ENCODE measurements at regions not wholly inside any gene's neighbourhood (a gene's known extent, or its start where the extent isn't known, plus 50 kb on each side); places are given as distances from the start of the nearest gene placed in this dataset.

- TF ChIP-seq ZBTB33 (IDR thresholded peaks at IDR 0.05; ENCODE audit: borderline replicate concordance, low read depth), result no peak
- peak; percentile 29 for TF ChIP-seq CHD2 (IDR thresholded peaks at IDR 0.05; ENCODE audit: low read length, partially characterized antibody)
- peak; percentile 73 for TF ChIP-seq RCOR1 (IDR thresholded peaks at IDR 0.05; ENCODE audit: low read length)
- TF ChIP-seq USF1 (IDR thresholded peaks at IDR 0.05; ENCODE audit: borderline replicate concordance, low read depth), result no peak
- TF ChIP-seq TCF12 (IDR thresholded peaks at IDR 0.05), result no peak
- TF ChIP-seq EP300 (IDR thresholded peaks at IDR 0.05; ENCODE audit: borderline replicate concordance in 1 of 2, low read depth in 1 of 2, low read length in 1 of 2), result peak in 1 of 2 experiments; percentile 82; a peak in 2 of 4 replicates
- TF ChIP-seq YY1 (IDR thresholded peaks at IDR 0.05; ENCODE audit: low read depth), result no peak
- no peak for TF ChIP-seq REST (IDR thresholded peaks at IDR 0.05; ENCODE audit: low read depth, low read length)
- no peak for TF ChIP-seq EZH2phosphoT487 (IDR thresholded peaks at IDR 0.05; ENCODE audit: borderline replicate concordance, low read depth)
- no peak for TF ChIP-seq TEAD4 (IDR thresholded peaks at IDR 0.05; ENCODE audit: borderline replicate concordance, insufficient read depth)
- TF ChIP-seq SIN3A (IDR thresholded peaks at IDR 0.05; ENCODE audit: borderline replicate concordance, low read depth, low read length), result no peak
These were observed 297.3 kb upstream of the LCORL start (continued) for GRCh38 chr4:18318682-18319388.

GRCh38 chr4:18314731-18315130 lies 293.2 kb upstream of the LCORL start:
- Histone ChIP-seq H4K20me1 (ENCODE audit: insufficient read depth) (no peaks in the 10 kb centered on the region), H3K9ac (no peak overlapping the region), H3K79me2 (ENCODE audit: insufficient read depth) (no peaks in the 10 kb centered on the region), H2AFZ (ENCODE audit: low read depth) (no peak overlapping the region), H3K27ac (ENCODE audit: low read depth in 2 of 2, low read length in 1 of 2) (peak overlapping the region in 1 of 2 experiments; percentile 50; a peak in 1 of 4 replicates), H3K36me3 (replicated peaks in 1 of 2; ENCODE audit: control insufficient read depth in 1 of 2, insufficient read depth in 2 of 2, low read length in 1 of 2) (no peaks in the 10 kb centered on the region), H3K4me2 (no peak overlapping the region), H3F3A (replicated peaks; ENCODE audit: insufficient read depth) (no peaks in the 10 kb centered on the region), H3K4me1 (ENCODE audit: control insufficient read depth in 1 of 2, insufficient read depth in 2 of 2, low read depth in 1 of 2, low read length in 1 of 2) (peaks cover 0 to 21% of the 10 kb centered on the region in 2 experiments; a peak in 2 of 4 replicates), H3K27me3 (ENCODE audit: insufficient read depth) (no peaks in the 10 kb centered on the region), H3K9me3 (no peaks in the 10 kb centered on the region), H3K4me3 (ENCODE audit: low read depth in 2 of 2, low read length in 1 of 2) (no peak overlapping the region), H3K9me2 (no peaks in the 10 kb centered on the region)
- POLR2A ChIA-PET, result no interaction called here
- peak; percentile 15 for DNase-seq
- CTCF ChIA-PET, result no interaction called here
- 4% methylated on average over 3 of the region's 3 CpGs for WGBS (ENCODE audit: low lambda C conversion rate)
- TF ChIP-seq TEAD4 (IDR thresholded peaks at IDR 0.05; ENCODE audit: borderline replicate concordance, insufficient read depth), result no peak
- no peak for TF ChIP-seq REST (IDR thresholded peaks at IDR 0.05; ENCODE audit: low read depth, low read length)
- no peak for TF ChIP-seq YY1 (IDR thresholded peaks at IDR 0.05; ENCODE audit: low read depth)
- no peak for TF ChIP-seq POLR2AphosphoS5 (IDR thresholded peaks at IDR 0.05; ENCODE audit: low read depth, low read length)
- TF ChIP-seq SIN3A (IDR thresholded peaks at IDR 0.05; ENCODE audit: borderline replicate concordance, low read depth, low read length), result no peak
- no peak for TF ChIP-seq ZBTB33 (IDR thresholded peaks at IDR 0.05; ENCODE audit: borderline replicate concordance, low read depth)
- no peak for TF ChIP-seq GABPA (IDR thresholded peaks at IDR 0.05; ENCODE audit: low read depth)
- TF ChIP-seq IRF3 (IDR thresholded peaks at IDR 0.05; ENCODE audit: low read depth, low read length), result no peak

Measured in SK-N-SH (cell line).